ENCODE measurements at regions not wholly inside any gene's neighbourhood (a gene's known extent, or its start where the extent isn't known, plus 50 kb on each side); places are given as distances from the start of the nearest gene placed in this dataset.

GRCh38 chr1:232519186-232519585 lies 110.7 kb downstream of the SIPA1L2 start:
- Histone ChIP-seq H3K9ac (no peak overlapping the region), H3K27me3 (ENCODE audit: insufficient read depth, low read depth) (no peaks in the 10 kb centered on the region), H3K79me2 (ENCODE audit: insufficient read depth, low read depth) (no peaks in the 10 kb centered on the region), H3K4me1 (ENCODE audit: low read depth, poor library complexity, severe bottlenecking) (no peaks in the 10 kb centered on the region), H3K36me3 (ENCODE audit: insufficient read depth) (no peaks in the 10 kb centered on the region), H2AFZ (ENCODE audit: low read depth) (no peak overlapping the region), H3K4me3 (IDR thresholded peaks at IDR 0.05; ENCODE audit: insufficient read depth, low read depth, low read length) (no peak overlapping the region), H3K27ac (no peak overlapping the region), H3K4me2 (no peak overlapping the region), H4K20me1 (ENCODE audit: insufficient read depth) (no peaks in the 10 kb centered on the region)
- TF ChIP-seq, protein P1, sequence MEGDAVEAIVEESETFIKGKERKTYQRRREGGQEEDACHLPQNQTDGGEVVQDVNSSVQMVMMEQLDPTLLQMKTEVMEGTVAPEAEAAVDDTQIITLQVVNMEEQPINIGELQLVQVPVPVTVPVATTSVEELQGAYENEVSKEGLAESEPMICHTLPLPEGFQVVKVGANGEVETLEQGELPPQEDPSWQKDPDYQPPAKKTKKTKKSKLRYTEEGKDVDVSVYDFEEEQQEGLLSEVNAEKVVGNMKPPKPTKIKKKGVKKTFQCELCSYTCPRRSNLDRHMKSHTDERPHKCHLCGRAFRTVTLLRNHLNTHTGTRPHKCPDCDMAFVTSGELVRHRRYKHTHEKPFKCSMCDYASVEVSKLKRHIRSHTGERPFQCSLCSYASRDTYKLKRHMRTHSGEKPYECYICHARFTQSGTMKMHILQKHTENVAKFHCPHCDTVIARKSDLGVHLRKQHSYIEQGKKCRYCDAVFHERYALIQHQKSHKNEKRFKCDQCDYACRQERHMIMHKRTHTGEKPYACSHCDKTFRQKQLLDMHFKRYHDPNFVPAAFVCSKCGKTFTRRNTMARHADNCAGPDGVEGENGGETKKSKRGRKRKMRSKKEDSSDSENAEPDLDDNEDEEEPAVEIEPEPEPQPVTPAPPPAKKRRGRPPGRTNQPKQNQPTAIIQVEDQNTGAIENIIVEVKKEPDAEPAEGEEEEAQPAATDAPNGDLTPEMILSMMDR (conservative IDR thresholded peaks at IDR 0.05; ENCODE audit: low read depth, low read length) = no peak

- Histone ChIP-seq H3K36me3 (ENCODE audit: insufficient read depth) (no peaks in the 10 kb centered on the region), H3K27me3 (ENCODE audit: insufficient read depth, low read depth) (no peaks in the 10 kb centered on the region), H4K20me1 (ENCODE audit: insufficient read depth) (no peaks in the 10 kb centered on the region), H3K4me2 (no peak overlapping the region), H3K27ac (no peak overlapping the region), H3K79me2 (ENCODE audit: insufficient read depth, low read depth) (no peaks in the 10 kb centered on the region), H3K4me3 (IDR thresholded peaks at IDR 0.05; ENCODE audit: insufficient read depth, low read depth, low read length) (no peak overlapping the region), H3K4me1 (ENCODE audit: low read depth, poor library complexity, severe bottlenecking) (no peaks in the 10 kb centered on the region), H2AFZ (ENCODE audit: low read depth) (no peak overlapping the region), H3K9ac (no peak overlapping the region)
- TF ChIP-seq, protein P1 (conservative IDR thresholded peaks at IDR 0.05; ENCODE audit: low read depth, low read length) = no peak
Measured at GRCh38 chr1:232518349-232518748, 111.6 kb downstream of the SIPA1L2 start.

- Histone ChIP-seq H3K9ac (no peak overlapping the region), H3K27me3 (ENCODE audit: insufficient read depth, low read depth) (no peaks in the 10 kb centered on the region), H3K4me3 (IDR thresholded peaks at IDR 0.05; ENCODE audit: insufficient read depth, low read depth, low read length) (no peak overlapping the region), H3K4me1 (ENCODE audit: low read depth, poor library complexity, severe bottlenecking) (no peaks in the 10 kb centered on the region), H3K27ac (no peak overlapping the region), H4K20me1 (ENCODE audit: insufficient read depth) (no peaks in the 10 kb centered on the region), H3K4me2 (no peak overlapping the region), H3K79me2 (ENCODE audit: insufficient read depth, low read depth) (no peaks in the 10 kb centered on the region), H3K36me3 (ENCODE audit: insufficient read depth) (no peaks in the 10 kb centered on the region), H2AFZ (ENCODE audit: low read depth) (no peak overlapping the region)
- TF ChIP-seq, protein P1 (conservative IDR thresholded peaks at IDR 0.05; ENCODE audit: low read depth, low read length) = no peak
Measured at GRCh38 chr1:232517204-232517603, 112.7 kb downstream of the SIPA1L2 start.

DNA sequence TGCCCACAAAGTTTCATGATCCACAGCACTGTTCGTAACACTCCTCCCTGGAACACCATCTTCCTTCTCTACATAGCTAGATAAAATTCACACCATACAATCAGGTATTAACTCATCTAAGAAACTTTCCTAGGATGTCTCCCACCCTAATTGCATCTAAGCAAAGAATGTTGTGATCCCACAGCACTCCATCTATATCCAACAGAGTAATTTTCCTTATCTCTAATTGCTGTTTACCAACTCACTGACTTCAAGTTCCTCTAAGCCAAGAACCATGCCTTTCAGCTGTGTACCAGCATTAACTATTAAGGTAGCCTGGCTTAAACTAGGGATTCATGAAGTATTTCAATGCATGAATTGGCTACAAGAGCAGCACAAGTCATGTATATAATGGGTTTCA lies 114.2 kb downstream of the SIPA1L2 start:
- no peaks in the 10 kb centered on the region for H3K79me2 ChIP-seq (ENCODE audit: insufficient read depth, low read depth)
- no peaks in the 10 kb centered on the region for H3K27me3 ChIP-seq (ENCODE audit: insufficient read depth, low read depth)
- H4K20me1 ChIP-seq (ENCODE audit: insufficient read depth) = no peaks in the 10 kb centered on the region
- H2AFZ ChIP-seq (ENCODE audit: low read depth) = no peak overlapping the region
- H3K27ac ChIP-seq = no peak overlapping the region
- TF ChIP-seq, protein P1 (conservative IDR thresholded peaks at IDR 0.05; ENCODE audit: low read depth, low read length) = no peak
- no peak overlapping the region for H3K9ac ChIP-seq
- H3K36me3 ChIP-seq (ENCODE audit: insufficient read depth) = no peaks in the 10 kb centered on the region
- H3K4me1 ChIP-seq (ENCODE audit: low read depth, poor library complexity, severe bottlenecking) = no peaks in the 10 kb centered on the region
- no peak overlapping the region for H3K4me2 ChIP-seq
- no peak overlapping the region for H3K4me3 ChIP-seq (IDR thresholded peaks at IDR 0.05; ENCODE audit: insufficient read depth, low read depth, low read length)
